GM23338 (cell line): ENCODE measurements at regions not wholly inside any gene's neighbourhood (a gene's known extent, or its start where the extent isn't known, plus 50 kb on each side); places are given as distances from the start of the nearest gene placed in this dataset.

Source experiments
- ATAC-seq: fragments of 200-7000 bp; cut with Tn5 transposase; 3 replicates; pipeline ENCODE4 v1.9.1; 2020
- DNase-seq: peaks from one replicate; pipeline ENCODE4 v3.0.0-alpha.2; 2015; ENCODE audit warnings: low spot score
- H2AFZ ChIP-seq: fragments of 200-600 bp; sonication (generic); 2 replicates; pipeline ENCODE4 v1.8.0; 2016; ENCODE audit warnings: antibody characterized with exemption, mild to moderate bottlenecking, moderate library complexity
- H3F3A ChIP-seq: fragments of 200-600 bp; sonication (generic); replicated peaks from 2 replicates; pipeline ENCODE4 v1.8.0; 2017; ENCODE audit warnings: antibody characterized with exemption, mixed run types, low read depth
- H3K27ac ChIP-seq: fragments of 200-600 bp; sonication (generic); 2 replicates; pipeline ENCODE4 v1.6.1; 2016; ENCODE audit warnings: low read depth
- H3K27me3 ChIP-seq: fragments of 200-600 bp; sonication (generic); 2 replicates; pipeline ENCODE4 v1.8.0; 2016; ENCODE audit warnings: mild to moderate bottlenecking, mixed run types, moderate library complexity; ENCODE audit not compliant: insufficient read depth
- H3K36me3 ChIP-seq: fragments of 200-600 bp; sonication (generic); 2 replicates; pipeline ENCODE4 v1.8.0; 2016; ENCODE audit warnings: mild to moderate bottlenecking; ENCODE audit not compliant: insufficient read depth
- H3K4me1 ChIP-seq: fragments of 200-600 bp; sonication (generic); 2 replicates; pipeline ENCODE4 v1.8.0; 2016; ENCODE audit warnings: mild to moderate bottlenecking, moderate library complexity; ENCODE audit not compliant: insufficient read depth
- H3K4me2 ChIP-seq: fragments of 200-600 bp; sonication (generic); 2 replicates; pipeline ENCODE4 v1.7.1; 2017; ENCODE audit warnings: mixed run types
- H3K4me3 ChIP-seq: fragments of 200-600 bp; sonication (generic); 2 replicates; pipeline ENCODE4 v1.6.1; 2016; ENCODE audit warnings: mixed run types
- H3K79me2 ChIP-seq: fragments of 200-600 bp; sonication (generic); replicated peaks from 2 replicates; pipeline ENCODE4 v1.8.0; 2017; ENCODE audit warnings: mild to moderate bottlenecking; ENCODE audit not compliant: insufficient read depth
- H3K9me2 ChIP-seq: fragments of 200-600 bp; sonication (generic); 2 replicates; pipeline ENCODE4 v1.8.0; 2017; ENCODE audit not compliant: insufficient read depth
- H4K20me1 ChIP-seq: fragments of 200-600 bp; sonication (generic); replicated peaks from 2 replicates; pipeline ENCODE4 v1.8.0; 2017; ENCODE audit warnings: mild to moderate bottlenecking; ENCODE audit not compliant: insufficient read depth
- H3K27ac Mint-ChIP-seq: 2 replicates; pipeline ENCODE4 v1.8.0; 2020; ENCODE audit warnings: inconsistent platforms, mild to moderate bottlenecking, moderate library complexity, mixed read lengths
- H3K27me3 Mint-ChIP-seq: 3 replicates; pipeline ENCODE4 v1.8.0; 2022; ENCODE audit warnings: low read depth, mild to moderate bottlenecking, moderate library complexity, mixed read lengths, inconsistent platforms; ENCODE audit not compliant: insufficient read depth, poor library complexity
- H3K36me3 Mint-ChIP-seq: 3 replicates; pipeline ENCODE4 v1.8.0; 2021; ENCODE audit warnings: low read depth, mild to moderate bottlenecking, inconsistent platforms, moderate library complexity, mixed read lengths
- H3K4me1 Mint-ChIP-seq: 3 replicates; pipeline ENCODE4 v1.8.0; 2020; ENCODE audit warnings: mild to moderate bottlenecking, inconsistent platforms, mixed read lengths
- H3K4me3 Mint-ChIP-seq: 3 replicates; pipeline ENCODE4 v1.8.0; 2021; ENCODE audit warnings: moderate library complexity, mild to moderate bottlenecking, inconsistent platforms, mixed read lengths
- H3K9me3 Mint-ChIP-seq: 3 replicates; pipeline ENCODE4 v1.8.0; 2020; ENCODE audit warnings: moderate library complexity, mild to moderate bottlenecking, inconsistent platforms, mixed read lengths
- CREB1 ChIP-seq: fragments of 250-450 bp; sonication (Bioruptor Pico); IDR thresholded peaks from 2 replicates; pipeline ENCODE4 v1.5.0; 2020; ENCODE audit warnings: low read depth, mild to moderate bottlenecking, moderate library complexity
- EZH2 ChIP-seq: fragments of 200-600 bp; sonication (generic); IDR thresholded peaks from one replicate; pipeline ENCODE4 v1.8.0; 2017; ENCODE audit warnings: antibody characterized with exemption, mild to moderate bottlenecking, low read depth; ENCODE audit not compliant: unreplicated experiment
- EZH2phosphoT487 ChIP-seq: fragments of 200-600 bp; sonication (generic); IDR thresholded peaks from one replicate; pipeline ENCODE4 v1.8.1; 2018; ENCODE audit warnings: antibody characterized with exemption; ENCODE audit not compliant: unreplicated experiment
- JUNB ChIP-seq: IDR thresholded peaks from one replicate; pipeline ENCODE4 v1.6.1; 2016; ENCODE audit warnings: antibody characterized with exemption; ENCODE audit not compliant: unreplicated experiment
- NANOG ChIP-seq: IDR thresholded peaks from 2 replicates; pipeline ENCODE4 v1.6.1; 2016; ENCODE audit warnings: antibody characterized with exemption, borderline replicate concordance
- POLR2AphosphoS5 ChIP-seq: IDR thresholded peaks from 2 replicates; pipeline ENCODE4 v1.6.1; 2016; ENCODE audit warnings: antibody characterized with exemption, low read depth
- STAT1 ChIP-seq: IDR thresholded peaks from one replicate; pipeline ENCODE4 v1.6.1; 2016; ENCODE audit warnings: antibody characterized with exemption; ENCODE audit not compliant: unreplicated experiment
- ZNF114 ChIP-seq: fragments of 250-450 bp; sonication (Bioruptor Pico); IDR thresholded peaks from 2 replicates; pipeline ENCODE4 v1.5.0; 2020; ENCODE audit warnings: mild to moderate bottlenecking, moderate library complexity
- ZNF331 ChIP-seq: fragments of 250-450 bp; sonication (Bioruptor Pico); IDR thresholded peaks from 2 replicates; pipeline ENCODE4 v1.5.0; 2020; ENCODE audit warnings: low read depth, mild to moderate bottlenecking, moderate library complexity
- TF ChIP-seq, protein P1 (sequence below): IDR thresholded peaks from one replicate; pipeline ENCODE4 v1.6.1; 2018; ENCODE audit warnings: antibody characterized with exemption; ENCODE audit not compliant: unreplicated experiment
- TF ChIP-seq, protein P2 (sequence below), 2 experiments: fragments of 200-600 bp in 1 of 2; sonication (generic) in 1 of 2; conservative IDR thresholded peaks; 2 replicates each; pipeline versions ENCODE4 v1.5.1 to v1.6.1; 2016 to 2017; ENCODE audit warnings: antibody characterized with exemption in 2 of 2, low read depth in 2 of 2, mild to moderate bottlenecking in 2 of 2, moderate library complexity in 1 of 2
- TF ChIP-seq, protein P3 (sequence below): fragments of 250-450 bp; sonication (Bioruptor Pico); IDR thresholded peaks from 2 replicates; pipeline ENCODE4 v1.5.0; 2020; ENCODE audit warnings: mild to moderate bottlenecking, moderate library complexity
- TF ChIP-seq, protein P4 (sequence below): IDR thresholded peaks from 2 replicates; pipeline ENCODE4 v1.6.1; 2016; ENCODE audit warnings: antibody characterized with exemption

DNA sequence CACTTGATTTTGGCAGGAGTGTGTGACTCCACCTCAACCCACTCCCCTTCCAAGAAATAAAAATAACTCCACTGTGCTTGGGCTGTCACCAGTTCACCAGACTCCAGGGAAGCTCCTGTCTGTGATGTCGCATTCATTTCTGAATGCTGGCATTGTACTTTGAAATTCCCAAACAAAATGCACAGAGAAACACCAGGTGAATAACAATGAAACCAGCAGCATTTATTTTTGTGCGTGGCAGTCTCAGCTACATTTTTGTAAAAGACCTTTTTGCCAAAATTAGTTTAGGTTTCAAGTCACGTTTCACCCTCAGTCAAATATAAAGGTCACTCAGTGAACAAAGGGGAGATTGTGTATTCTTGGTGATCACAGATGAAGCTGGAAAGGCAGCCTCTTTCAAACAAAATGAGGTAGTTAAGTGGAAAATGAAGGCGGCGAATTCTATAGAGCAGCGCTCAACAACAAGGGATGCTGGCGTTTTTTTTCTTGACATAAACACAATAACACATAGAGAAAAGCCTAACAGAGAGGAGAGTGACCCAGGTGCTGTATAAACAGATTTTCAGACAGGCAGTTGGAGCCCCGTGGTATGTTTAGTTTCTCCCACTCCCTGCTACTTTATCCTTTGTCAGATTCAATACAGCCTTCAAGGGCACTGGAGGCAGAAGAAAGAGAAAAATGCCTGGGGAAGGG, 210.3 kb upstream of the GCFC2 start:
- no peak overlapping the region for H3K4me3 ChIP-seq

More for the DNA sequence above, 210.3 kb upstream of the GCFC2 start:
- H3F3A ChIP-seq, result no peaks in the 10 kb centered on the region
- H3K36me3 ChIP-seq, result no peaks in the 10 kb centered on the region
- peak overlapping the region; percentile 34; the same call in 1 of the 2 replicates for H2AFZ ChIP-seq
- H3K27me3 ChIP-seq, result no peaks in the 10 kb centered on the region
- Mint-ChIP-seq H3K9me3 (no peaks in the 10 kb centered on the region), H3K36me3 (no peaks in the 10 kb centered on the region), H3K27me3 (no peaks in the 10 kb centered on the region), H3K4me3 (no peak overlapping the region; the same call in 2 of the 3 replicates), H3K27ac (no peak overlapping the region), H3K4me1 (peaks cover 13% of the 10 kb centered on the region)
- DNase-seq (peak; percentile 17), ATAC-seq (peak; percentile 77)
- peaks cover 4% of the 10 kb centered on the region; the same call in 1 of the 2 replicates for H3K9me2 ChIP-seq
- H3K4me2 ChIP-seq, result peak overlapping the region; percentile 29
- peaks cover 13% of the 10 kb centered on the region; the same call in 1 of the 2 replicates for H3K4me1 ChIP-seq
- no peaks in the 10 kb centered on the region for H4K20me1 ChIP-seq
- no peak overlapping the region for H3K27ac ChIP-seq
- H3K79me2 ChIP-seq, result no peaks in the 10 kb centered on the region
- TF ChIP-seq ZNF114 (no peak), POLR2AphosphoS5 (no peak), JUNB (no peak), STAT1 (no peak), EZH2 (no peak), CREB1 (no peak), ZNF331 (no peak), EZH2phosphoT487 (no peak), NANOG (no peak)
- TF ChIP-seq, protein P1, sequence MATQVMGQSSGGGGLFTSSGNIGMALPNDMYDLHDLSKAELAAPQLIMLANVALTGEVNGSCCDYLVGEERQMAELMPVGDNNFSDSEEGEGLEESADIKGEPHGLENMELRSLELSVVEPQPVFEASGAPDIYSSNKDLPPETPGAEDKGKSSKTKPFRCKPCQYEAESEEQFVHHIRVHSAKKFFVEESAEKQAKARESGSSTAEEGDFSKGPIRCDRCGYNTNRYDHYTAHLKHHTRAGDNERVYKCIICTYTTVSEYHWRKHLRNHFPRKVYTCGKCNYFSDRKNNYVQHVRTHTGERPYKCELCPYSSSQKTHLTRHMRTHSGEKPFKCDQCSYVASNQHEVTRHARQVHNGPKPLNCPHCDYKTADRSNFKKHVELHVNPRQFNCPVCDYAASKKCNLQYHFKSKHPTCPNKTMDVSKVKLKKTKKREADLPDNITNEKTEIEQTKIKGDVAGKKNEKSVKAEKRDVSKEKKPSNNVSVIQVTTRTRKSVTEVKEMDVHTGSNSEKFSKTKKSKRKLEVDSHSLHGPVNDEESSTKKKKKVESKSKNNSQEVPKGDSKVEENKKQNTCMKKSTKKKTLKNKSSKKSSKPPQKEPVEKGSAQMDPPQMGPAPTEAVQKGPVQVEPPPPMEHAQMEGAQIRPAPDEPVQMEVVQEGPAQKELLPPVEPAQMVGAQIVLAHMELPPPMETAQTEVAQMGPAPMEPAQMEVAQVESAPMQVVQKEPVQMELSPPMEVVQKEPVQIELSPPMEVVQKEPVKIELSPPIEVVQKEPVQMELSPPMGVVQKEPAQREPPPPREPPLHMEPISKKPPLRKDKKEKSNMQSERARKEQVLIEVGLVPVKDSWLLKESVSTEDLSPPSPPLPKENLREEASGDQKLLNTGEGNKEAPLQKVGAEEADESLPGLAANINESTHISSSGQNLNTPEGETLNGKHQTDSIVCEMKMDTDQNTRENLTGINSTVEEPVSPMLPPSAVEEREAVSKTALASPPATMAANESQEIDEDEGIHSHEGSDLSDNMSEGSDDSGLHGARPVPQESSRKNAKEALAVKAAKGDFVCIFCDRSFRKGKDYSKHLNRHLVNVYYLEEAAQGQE, result no peak
- TF ChIP-seq, protein P2, sequence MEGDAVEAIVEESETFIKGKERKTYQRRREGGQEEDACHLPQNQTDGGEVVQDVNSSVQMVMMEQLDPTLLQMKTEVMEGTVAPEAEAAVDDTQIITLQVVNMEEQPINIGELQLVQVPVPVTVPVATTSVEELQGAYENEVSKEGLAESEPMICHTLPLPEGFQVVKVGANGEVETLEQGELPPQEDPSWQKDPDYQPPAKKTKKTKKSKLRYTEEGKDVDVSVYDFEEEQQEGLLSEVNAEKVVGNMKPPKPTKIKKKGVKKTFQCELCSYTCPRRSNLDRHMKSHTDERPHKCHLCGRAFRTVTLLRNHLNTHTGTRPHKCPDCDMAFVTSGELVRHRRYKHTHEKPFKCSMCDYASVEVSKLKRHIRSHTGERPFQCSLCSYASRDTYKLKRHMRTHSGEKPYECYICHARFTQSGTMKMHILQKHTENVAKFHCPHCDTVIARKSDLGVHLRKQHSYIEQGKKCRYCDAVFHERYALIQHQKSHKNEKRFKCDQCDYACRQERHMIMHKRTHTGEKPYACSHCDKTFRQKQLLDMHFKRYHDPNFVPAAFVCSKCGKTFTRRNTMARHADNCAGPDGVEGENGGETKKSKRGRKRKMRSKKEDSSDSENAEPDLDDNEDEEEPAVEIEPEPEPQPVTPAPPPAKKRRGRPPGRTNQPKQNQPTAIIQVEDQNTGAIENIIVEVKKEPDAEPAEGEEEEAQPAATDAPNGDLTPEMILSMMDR (conservative IDR thresholded peaks at IDR 0.05; ENCODE audit: low read depth in 2 of 2), result no peak
- TF ChIP-seq, protein P3, sequence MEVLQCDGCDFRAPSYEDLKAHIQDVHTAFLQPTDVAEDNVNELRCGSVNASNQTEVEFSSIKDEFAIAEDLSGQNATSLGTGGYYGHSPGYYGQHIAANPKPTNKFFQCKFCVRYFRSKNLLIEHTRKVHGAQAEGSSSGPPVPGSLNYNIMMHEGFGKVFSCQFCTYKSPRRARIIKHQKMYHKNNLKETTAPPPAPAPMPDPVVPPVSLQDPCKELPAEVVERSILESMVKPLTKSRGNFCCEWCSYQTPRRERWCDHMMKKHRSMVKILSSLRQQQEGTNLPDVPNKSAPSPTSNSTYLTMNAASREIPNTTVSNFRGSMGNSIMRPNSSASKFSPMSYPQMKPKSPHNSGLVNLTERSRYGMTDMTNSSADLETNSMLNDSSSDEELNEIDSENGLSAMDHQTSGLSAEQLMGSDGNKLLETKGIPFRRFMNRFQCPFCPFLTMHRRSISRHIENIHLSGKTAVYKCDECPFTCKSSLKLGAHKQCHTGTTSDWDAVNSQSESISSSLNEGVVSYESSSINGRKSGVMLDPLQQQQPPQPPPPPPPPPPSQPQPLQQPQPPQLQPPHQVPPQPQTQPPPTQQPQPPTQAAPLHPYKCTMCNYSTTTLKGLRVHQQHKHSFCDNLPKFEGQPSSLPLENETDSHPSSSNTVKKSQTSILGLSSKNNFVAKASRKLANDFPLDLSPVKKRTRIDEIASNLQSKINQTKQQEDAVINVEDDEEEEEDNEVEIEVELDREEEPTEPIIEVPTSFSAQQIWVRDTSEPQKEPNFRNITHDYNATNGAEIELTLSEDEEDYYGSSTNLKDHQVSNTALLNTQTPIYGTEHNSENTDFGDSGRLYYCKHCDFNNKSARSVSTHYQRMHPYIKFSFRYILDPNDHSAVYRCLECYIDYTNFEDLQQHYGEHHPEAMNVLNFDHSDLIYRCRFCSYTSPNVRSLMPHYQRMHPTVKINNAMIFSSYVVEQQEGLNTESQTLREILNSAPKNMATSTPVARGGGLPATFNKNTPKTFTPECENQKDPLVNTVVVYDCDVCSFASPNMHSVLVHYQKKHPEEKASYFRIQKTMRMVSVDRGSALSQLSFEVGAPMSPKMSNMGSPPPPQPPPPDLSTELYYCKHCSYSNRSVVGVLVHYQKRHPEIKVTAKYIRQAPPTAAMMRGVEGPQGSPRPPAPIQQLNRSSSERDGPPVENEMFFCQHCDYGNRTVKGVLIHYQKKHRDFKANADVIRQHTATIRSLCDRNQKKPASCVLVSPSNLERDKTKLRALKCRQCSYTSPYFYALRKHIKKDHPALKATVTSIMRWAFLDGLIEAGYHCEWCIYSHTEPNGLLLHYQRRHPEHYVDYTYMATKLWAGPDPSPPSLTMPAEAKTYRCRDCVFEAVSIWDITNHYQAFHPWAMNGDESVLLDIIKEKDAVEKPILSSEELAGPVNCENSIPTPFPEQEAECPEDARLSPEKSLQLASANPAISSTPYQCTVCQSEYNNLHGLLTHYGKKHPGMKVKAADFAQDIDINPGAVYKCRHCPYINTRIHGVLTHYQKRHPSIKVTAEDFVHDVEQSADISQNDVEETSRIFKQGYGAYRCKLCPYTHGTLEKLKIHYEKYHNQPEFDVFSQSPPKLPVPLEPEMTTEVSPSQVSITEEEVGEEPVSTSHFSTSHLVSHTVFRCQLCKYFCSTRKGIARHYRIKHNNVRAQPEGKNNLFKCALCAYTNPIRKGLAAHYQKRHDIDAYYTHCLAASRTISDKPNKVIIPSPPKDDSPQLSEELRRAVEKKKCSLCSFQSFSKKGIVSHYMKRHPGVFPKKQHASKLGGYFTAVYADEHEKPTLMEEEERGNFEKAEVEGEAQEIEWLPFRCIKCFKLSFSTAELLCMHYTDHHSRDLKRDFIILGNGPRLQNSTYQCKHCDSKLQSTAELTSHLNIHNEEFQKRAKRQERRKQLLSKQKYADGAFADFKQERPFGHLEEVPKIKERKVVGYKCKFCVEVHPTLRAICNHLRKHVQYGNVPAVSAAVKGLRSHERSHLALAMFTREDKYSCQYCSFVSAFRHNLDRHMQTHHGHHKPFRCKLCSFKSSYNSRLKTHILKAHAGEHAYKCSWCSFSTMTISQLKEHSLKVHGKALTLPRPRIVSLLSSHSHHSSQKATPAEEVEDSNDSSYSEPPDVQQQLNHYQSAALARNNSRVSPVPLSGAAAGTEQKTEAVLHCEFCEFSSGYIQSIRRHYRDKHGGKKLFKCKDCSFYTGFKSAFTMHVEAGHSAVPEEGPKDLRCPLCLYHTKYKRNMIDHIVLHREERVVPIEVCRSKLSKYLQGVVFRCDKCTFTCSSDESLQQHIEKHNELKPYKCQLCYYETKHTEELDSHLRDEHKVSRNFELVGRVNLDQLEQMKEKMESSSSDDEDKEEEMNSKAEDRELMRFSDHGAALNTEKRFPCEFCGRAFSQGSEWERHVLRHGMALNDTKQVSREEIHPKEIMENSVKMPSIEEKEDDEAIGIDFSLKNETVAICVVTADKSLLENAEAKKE (CRISPR knock-in tag), result no peak
- TF ChIP-seq, protein P4, sequence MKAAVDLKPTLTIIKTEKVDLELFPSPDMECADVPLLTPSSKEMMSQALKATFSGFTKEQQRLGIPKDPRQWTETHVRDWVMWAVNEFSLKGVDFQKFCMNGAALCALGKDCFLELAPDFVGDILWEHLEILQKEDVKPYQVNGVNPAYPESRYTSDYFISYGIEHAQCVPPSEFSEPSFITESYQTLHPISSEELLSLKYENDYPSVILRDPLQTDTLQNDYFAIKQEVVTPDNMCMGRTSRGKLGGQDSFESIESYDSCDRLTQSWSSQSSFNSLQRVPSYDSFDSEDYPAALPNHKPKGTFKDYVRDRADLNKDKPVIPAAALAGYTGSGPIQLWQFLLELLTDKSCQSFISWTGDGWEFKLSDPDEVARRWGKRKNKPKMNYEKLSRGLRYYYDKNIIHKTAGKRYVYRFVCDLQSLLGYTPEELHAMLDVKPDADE, result no peak
